WTC11 (cell line): ENCODE measurements at regions not wholly inside any gene's neighbourhood (a gene's known extent, or its start where the extent isn't known, plus 50 kb on each side); places are given as distances from the start of the nearest gene placed in this dataset.

Experiments used
- ATAC-seq: fragments of 200-7000 bp; cut with Tn5 transposase; 2 replicates; pipeline ENCODE4 v1.10.0; 2021; ENCODE audit warnings: mild to moderate bottlenecking, moderate library complexity
- CTCF ChIA-PET: fragments of 300-600 bp; sonication (Branson Sonifier 250); formaldehyde crosslinking; loops from one replicate; lab custom pipeline; 2021; ENCODE audit warnings: antibody characterized with exemption; lab: Charles Lee
- POLR2A ChIA-PET: fragments of 350-600 bp; sonication (Branson Sonifier 250); formaldehyde crosslinking; loops from one replicate; lab custom pipeline; 2021; ENCODE audit warnings: antibody characterized with exemption; lab: Charles Lee
- DNase-seq: peaks from one replicate; pipeline ENCODE4 v3.0.0; 2021; ENCODE audit warnings: low spot score
- H3K27ac Mint-ChIP-seq: 2 replicates; pipeline ENCODE4 v1.8.0; 2021; ENCODE audit warnings: mixed read lengths
- H3K27me3 Mint-ChIP-seq: 2 replicates; pipeline ENCODE4 v1.8.0; 2021; ENCODE audit warnings: low read depth, mild to moderate bottlenecking, moderate library complexity, mixed read lengths
- H3K36me3 Mint-ChIP-seq: 2 replicates; pipeline ENCODE4 v1.8.0; 2021; ENCODE audit warnings: mixed read lengths
- H3K4me1 Mint-ChIP-seq: 2 replicates; pipeline ENCODE4 v1.8.0; 2022; ENCODE audit warnings: mixed read lengths
- H3K4me3 Mint-ChIP-seq: 2 replicates; pipeline ENCODE4 v1.8.0; 2021; ENCODE audit warnings: mild to moderate bottlenecking, moderate library complexity, mixed read lengths
- H3K9me3 Mint-ChIP-seq: 2 replicates; pipeline ENCODE4 v1.8.0; 2021; ENCODE audit warnings: mixed read lengths
- ATF3 ChIP-seq: sonication (generic); formaldehyde crosslinking; conservative IDR thresholded peaks from 2 replicates; pipeline ENCODE4 v1.8.1; 2022; ENCODE audit warnings: mild to moderate bottlenecking, missing genetic modification reagents
- EMX1 ChIP-seq: fragments of 250-450 bp; sonication (Bioruptor Pico); IDR thresholded peaks from 2 replicates; pipeline ENCODE4 v1.8.0; 2021; ENCODE audit warnings: mild to moderate bottlenecking
- ESRRA ChIP-seq: sonication (generic); formaldehyde crosslinking; IDR thresholded peaks from 2 replicates; pipeline ENCODE4 v1.8.1; 2022; ENCODE audit warnings: mild to moderate bottlenecking, missing genetic modification reagents, borderline replicate concordance
- GTF2I ChIP-seq: fragments of 250-450 bp; sonication (Bioruptor Pico); conservative IDR thresholded peaks from 2 replicates; pipeline ENCODE4 v1.4.0; 2021; ENCODE audit warnings: mild to moderate bottlenecking
- IRF2 ChIP-seq: sonication (generic); formaldehyde crosslinking; IDR thresholded peaks from 2 replicates; pipeline ENCODE4 v1.8.0; 2022; ENCODE audit warnings: low read depth, missing genetic modification reagents, borderline replicate concordance
- JAZF1 ChIP-seq: fragments of 250-450 bp; sonication (Bioruptor Pico); IDR thresholded peaks from 2 replicates; pipeline ENCODE4 v1.9.0; 2021; ENCODE audit warnings: moderate library complexity, mild to moderate bottlenecking, inconsistent platforms
- MXD4 ChIP-seq: fragments of 250-450 bp; sonication (Bioruptor Pico); IDR thresholded peaks from 2 replicates; pipeline ENCODE4 v1.8.0; 2021; ENCODE audit warnings: mild to moderate bottlenecking, moderate library complexity, borderline replicate concordance
- MYBL2 ChIP-seq: sonication (generic); formaldehyde crosslinking; IDR thresholded peaks from 2 replicates; pipeline ENCODE4 v1.8.1; 2023; ENCODE audit warnings: mild to moderate bottlenecking, moderate library complexity, missing genetic modification reagents
- SOX15 ChIP-seq: fragments of 250-450 bp; sonication (Bioruptor Pico); IDR thresholded peaks from 2 replicates; pipeline ENCODE4 v1.9.0; 2021; ENCODE audit warnings: mild to moderate bottlenecking
- TCF7 ChIP-seq: sonication (generic); formaldehyde crosslinking; IDR thresholded peaks from 2 replicates; pipeline ENCODE4 v1.8.0; 2022; ENCODE audit warnings: mild to moderate bottlenecking, low read depth, missing genetic modification reagents, moderate library complexity
- TEAD4 ChIP-seq: sonication (generic); formaldehyde crosslinking; IDR thresholded peaks from 2 replicates; pipeline ENCODE4 v1.8.0; 2022; ENCODE audit warnings: mild to moderate bottlenecking, missing genetic modification reagents
- ZBTB21 ChIP-seq: sonication (generic); formaldehyde crosslinking; IDR thresholded peaks from 2 replicates; pipeline ENCODE4 v1.8.1; 2023; ENCODE audit warnings: mild to moderate bottlenecking, missing genetic modification reagents, borderline replicate concordance
- ZNF317 ChIP-seq: sonication (generic); formaldehyde crosslinking; IDR thresholded peaks from 2 replicates; pipeline ENCODE4 v1.8.1; 2023; ENCODE audit warnings: low read depth, mild to moderate bottlenecking, moderate library complexity, missing genetic modification reagents, borderline replicate concordance
- ZNF396 ChIP-seq: fragments of 250-450 bp; sonication (Bioruptor Pico); IDR thresholded peaks from 2 replicates; pipeline ENCODE4 v1.8.0; 2021; ENCODE audit warnings: mild to moderate bottlenecking, moderate library complexity, borderline replicate concordance
- ZNF416 ChIP-seq: fragments of 250-450 bp; sonication (Bioruptor Pico); IDR thresholded peaks from 2 replicates; pipeline ENCODE4 v1.9.0; 2021; ENCODE audit warnings: mild to moderate bottlenecking, inconsistent platforms
- ZNF512 ChIP-seq: sonication (generic); formaldehyde crosslinking; IDR thresholded peaks from 2 replicates; pipeline ENCODE4 v1.8.1; 2022; ENCODE audit warnings: missing genetic modification reagents, borderline replicate concordance
- TF ChIP-seq, protein P1 (sequence below): sonication (generic); formaldehyde crosslinking; IDR thresholded peaks from 2 replicates; pipeline ENCODE4 v1.8.0; 2022; ENCODE audit warnings: mild to moderate bottlenecking, missing genetic modification reagents
- TF ChIP-seq, protein P2 (sequence below): fragments of 250-450 bp; sonication (Bioruptor Pico); IDR thresholded peaks from 2 replicates; pipeline ENCODE4 v1.9.0; 2021; ENCODE audit warnings: mild to moderate bottlenecking
- TF ChIP-seq, protein P3 (sequence below): fragments of 250-450 bp; sonication (Bioruptor Pico); IDR thresholded peaks from 2 replicates; pipeline ENCODE4 v1.9.0; 2021; ENCODE audit warnings: mild to moderate bottlenecking
- TF ChIP-seq, protein P4 (sequence below): sonication (generic); formaldehyde crosslinking; IDR thresholded peaks from 2 replicates; pipeline ENCODE4 v1.8.1; 2023; ENCODE audit warnings: mild to moderate bottlenecking, moderate library complexity, missing genetic modification reagents

- no peak for DNase-seq
- peaks cover 46% of the 10 kb centered on the region for H3K4me1 Mint-ChIP-seq
- no peak overlapping the region for H3K4me3 Mint-ChIP-seq
- no peaks in the 10 kb centered on the region for H3K36me3 Mint-ChIP-seq
- ChIA-PET CTCF (interaction anchor here (0.8 kb wide), 1 partner anchor 12 kb away, joined by 3 read pairs; no protein-coding TSS in a partner anchor), POLR2A (no interaction called here)
- no peak for TF ChIP-seq JAZF1 (CRISPR knock-in tag)
- TF ChIP-seq, protein P1, sequence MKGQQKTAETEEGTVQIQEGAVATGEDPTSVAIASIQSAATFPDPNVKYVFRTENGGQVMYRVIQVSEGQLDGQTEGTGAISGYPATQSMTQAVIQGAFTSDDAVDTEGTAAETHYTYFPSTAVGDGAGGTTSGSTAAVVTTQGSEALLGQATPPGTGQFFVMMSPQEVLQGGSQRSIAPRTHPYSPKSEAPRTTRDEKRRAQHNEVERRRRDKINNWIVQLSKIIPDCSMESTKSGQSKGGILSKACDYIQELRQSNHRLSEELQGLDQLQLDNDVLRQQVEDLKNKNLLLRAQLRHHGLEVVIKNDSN (CRISPR knock-in tag): no peak
- no peak for TF ChIP-seq ESRRA
- TF ChIP-seq, protein P2, sequence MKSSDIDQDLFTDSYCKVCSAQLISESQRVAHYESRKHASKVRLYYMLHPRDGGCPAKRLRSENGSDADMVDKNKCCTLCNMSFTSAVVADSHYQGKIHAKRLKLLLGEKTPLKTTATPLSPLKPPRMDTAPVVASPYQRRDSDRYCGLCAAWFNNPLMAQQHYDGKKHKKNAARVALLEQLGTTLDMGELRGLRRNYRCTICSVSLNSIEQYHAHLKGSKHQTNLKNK (CRISPR knock-in tag): no peak
- no peak for TF ChIP-seq ZNF416 (CRISPR knock-in tag)
- ATAC-seq: no peak
- no peak overlapping the region for H3K27ac Mint-ChIP-seq
- no peaks in the 10 kb centered on the region for H3K27me3 Mint-ChIP-seq
- H3K9me3 Mint-ChIP-seq: 0 out of 2 replicates have a peak, but pooled peaks cover 3% of the 10 kb centered on the region
Measured at GRCh38 chrX:134737721-134738369, 59.2 kb downstream of the PABIR2 start.

DNA sequence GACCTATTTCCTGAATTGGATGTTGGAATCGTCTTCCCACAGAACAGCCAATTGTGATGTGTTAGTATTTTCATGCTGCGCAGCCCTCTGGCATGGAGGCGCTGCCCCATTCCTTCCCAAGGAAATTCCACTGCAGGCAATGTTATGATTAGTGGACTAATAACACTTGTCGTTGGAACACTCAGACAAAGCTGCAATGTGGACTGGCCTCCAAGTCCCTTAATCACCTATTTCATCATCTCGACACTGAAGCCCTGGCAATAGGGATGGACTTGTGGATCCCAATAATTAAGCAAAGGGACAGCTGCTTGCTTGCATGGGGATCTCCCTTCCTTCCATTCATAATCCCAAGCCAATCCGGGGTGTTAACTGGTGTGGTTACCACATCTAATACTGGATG lies 59.9 kb downstream of the PABIR2 start:
- no peak for DNase-seq
- H3K9me3 Mint-ChIP-seq: 0 out of 2 replicates have a peak, but pooled peaks cover 3% of the 10 kb centered on the region
- no peak for ATAC-seq
- no peak overlapping the region for H3K27ac Mint-ChIP-seq
- POLR2A ChIA-PET: no interaction called here
- TF ChIP-seq GTF2I (CRISPR knock-in tag): no peak
- peaks cover 46% of the 10 kb centered on the region for H3K4me1 Mint-ChIP-seq
- H3K27me3 Mint-ChIP-seq: no peaks in the 10 kb centered on the region
- CTCF ChIA-PET: interaction anchor here (0.8 kb wide), 1 partner anchor 12 kb away, joined by 3 read pairs; no protein-coding TSS in a partner anchor
- no peak overlapping the region for H3K4me3 Mint-ChIP-seq
- H3K36me3 Mint-ChIP-seq: no peaks in the 10 kb centered on the region

DNA sequence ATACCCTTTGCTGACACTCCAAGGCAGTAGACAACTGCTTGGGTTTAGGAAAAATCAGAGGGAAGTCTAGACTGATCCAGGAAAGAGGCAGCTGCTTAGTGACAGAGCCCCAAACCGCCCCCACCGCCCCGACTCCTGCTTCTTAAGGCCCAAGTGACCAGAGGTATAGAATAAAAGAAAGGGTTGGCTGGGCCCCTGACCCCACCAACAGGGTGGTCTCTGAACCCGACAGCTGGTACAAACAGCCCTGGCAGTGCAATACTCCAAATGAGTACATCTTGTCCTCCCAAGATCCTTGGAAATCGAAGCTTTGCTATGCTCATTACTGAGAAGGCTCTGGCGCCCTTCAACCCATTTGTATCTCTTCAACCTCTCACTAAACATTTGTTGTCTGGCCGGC lies 60.6 kb downstream of the PABIR2 start:
- ATAC-seq: no peak
- Mint-ChIP-seq H3K36me3 (no peaks in the 10 kb centered on the region), H3K27me3 (no peaks in the 10 kb centered on the region), H3K4me1 (peaks cover 42% of the 10 kb centered on the region), H3K4me3 (no peak overlapping the region), H3K9me3 (0 out of 2 replicates have a peak, but pooled peaks cover 3% of the 10 kb centered on the region), H3K27ac (no peak overlapping the region)
- ChIA-PET CTCF (interaction anchor here (0.7 kb wide), 1 partner anchor 268 kb away, joined by 4 read pairs; no protein-coding TSS in a partner anchor), POLR2A (no interaction called here)
- no peak for DNase-seq
- TF ChIP-seq, protein P3, sequence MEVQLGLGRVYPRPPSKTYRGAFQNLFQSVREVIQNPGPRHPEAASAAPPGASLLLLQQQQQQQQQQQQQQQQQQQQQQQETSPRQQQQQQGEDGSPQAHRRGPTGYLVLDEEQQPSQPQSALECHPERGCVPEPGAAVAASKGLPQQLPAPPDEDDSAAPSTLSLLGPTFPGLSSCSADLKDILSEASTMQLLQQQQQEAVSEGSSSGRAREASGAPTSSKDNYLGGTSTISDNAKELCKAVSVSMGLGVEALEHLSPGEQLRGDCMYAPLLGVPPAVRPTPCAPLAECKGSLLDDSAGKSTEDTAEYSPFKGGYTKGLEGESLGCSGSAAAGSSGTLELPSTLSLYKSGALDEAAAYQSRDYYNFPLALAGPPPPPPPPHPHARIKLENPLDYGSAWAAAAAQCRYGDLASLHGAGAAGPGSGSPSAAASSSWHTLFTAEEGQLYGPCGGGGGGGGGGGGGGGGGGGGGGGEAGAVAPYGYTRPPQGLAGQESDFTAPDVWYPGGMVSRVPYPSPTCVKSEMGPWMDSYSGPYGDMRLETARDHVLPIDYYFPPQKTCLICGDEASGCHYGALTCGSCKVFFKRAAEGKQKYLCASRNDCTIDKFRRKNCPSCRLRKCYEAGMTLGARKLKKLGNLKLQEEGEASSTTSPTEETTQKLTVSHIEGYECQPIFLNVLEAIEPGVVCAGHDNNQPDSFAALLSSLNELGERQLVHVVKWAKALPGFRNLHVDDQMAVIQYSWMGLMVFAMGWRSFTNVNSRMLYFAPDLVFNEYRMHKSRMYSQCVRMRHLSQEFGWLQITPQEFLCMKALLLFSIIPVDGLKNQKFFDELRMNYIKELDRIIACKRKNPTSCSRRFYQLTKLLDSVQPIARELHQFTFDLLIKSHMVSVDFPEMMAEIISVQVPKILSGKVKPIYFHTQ (CRISPR knock-in tag): no peak
- TF ChIP-seq MXD4: no peak
- TF ChIP-seq ZNF396 (CRISPR knock-in tag): no peak
- TF ChIP-seq TEAD4 (CRISPR knock-in tag): no peak
- no peak for TF ChIP-seq IRF2 (CRISPR knock-in tag)
- TF ChIP-seq SOX15 (CRISPR knock-in tag): no peak
- TF ChIP-seq, protein P4, sequence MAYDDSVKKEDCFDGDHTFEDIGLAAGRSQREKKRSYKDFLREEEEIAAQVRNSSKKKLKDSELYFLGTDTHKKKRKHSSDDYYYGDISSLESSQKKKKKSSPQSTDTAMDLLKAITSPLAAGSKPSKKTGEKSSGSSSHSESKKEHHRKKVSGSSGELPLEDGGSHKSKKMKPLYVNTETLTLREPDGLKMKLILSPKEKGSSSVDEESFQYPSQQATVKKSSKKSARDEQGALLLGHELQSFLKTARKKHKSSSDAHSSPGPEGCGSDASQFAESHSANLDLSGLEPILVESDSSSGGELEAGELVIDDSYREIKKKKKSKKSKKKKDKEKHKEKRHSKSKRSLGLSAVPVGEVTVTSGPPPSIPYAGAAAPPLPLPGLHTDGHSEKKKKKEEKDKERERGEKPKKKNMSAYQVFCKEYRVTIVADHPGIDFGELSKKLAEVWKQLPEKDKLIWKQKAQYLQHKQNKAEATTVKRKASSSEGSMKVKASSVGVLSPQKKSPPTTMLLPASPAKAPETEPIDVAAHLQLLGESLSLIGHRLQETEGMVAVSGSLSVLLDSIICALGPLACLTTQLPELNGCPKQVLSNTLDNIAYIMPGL (CRISPR knock-in tag): no peak
- TF ChIP-seq ZNF512 (CRISPR knock-in tag): no peak
- no peak for TF ChIP-seq MYBL2 (CRISPR knock-in tag)
- TF ChIP-seq EMX1: no peak
- TF ChIP-seq TCF7 (CRISPR knock-in tag): no peak
- TF ChIP-seq ZNF317 (CRISPR knock-in tag): no peak
- no peak for TF ChIP-seq ZBTB21
- TF ChIP-seq ATF3 (CRISPR knock-in tag): no peak
